ENCODE measurements at regions not wholly inside any gene's neighbourhood (a gene's known extent, or its start where the extent isn't known, plus 50 kb on each side); places are given as distances from the start of the nearest gene placed in this dataset.
"Not testable (repeated sequence)": the region's sequence is repeated elsewhere in the genome, so short reads cannot be mapped to it uniquely, and the experiment has no call there.

DNA sequence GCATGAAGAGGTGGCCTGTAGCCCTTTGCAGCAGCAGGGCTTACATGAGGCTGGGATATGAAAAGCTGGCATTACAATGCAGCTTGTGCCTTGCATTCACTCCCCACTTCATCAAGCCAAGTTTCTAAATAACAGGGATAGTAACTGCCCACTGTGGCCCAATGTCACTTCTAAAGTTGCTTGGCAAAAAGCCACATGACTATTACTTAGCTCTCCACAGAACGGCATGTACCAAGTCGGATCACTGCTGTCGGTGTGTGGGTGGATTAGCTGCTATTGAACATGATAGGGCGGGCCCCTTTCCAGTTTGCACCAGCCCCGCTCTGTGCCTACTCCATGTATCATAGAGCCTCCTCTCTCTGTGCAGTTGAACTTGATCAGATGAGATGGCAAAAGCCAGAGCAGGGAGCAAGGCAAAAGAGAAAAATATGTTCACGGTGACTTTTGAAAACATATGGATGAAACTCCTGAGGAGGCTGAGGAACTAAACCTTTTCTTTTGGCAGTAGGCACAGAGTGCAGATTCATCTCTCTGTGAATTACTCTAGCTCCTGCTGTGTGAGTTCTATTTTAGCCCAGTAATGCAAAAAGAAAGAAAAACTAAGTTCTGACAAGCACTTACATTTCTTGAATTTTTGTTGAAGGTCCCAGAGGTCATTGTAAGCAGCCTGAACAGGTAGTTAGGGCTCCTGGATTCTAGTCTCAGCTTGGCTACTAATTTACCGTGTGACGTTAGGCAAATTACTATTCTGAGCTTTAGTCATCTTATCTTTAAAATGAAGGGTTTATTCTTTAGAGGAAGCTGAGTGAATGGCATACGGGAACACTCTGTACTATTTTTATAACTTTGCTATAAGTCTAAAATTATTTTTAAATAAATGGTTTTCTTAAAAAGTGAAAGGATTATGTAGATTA, 125.6 kb upstream of the NBPF9 start:
- not testable (repeated sequence) for DNase-seq (ENCODE audit: low read depth, low spot score)

DNA sequence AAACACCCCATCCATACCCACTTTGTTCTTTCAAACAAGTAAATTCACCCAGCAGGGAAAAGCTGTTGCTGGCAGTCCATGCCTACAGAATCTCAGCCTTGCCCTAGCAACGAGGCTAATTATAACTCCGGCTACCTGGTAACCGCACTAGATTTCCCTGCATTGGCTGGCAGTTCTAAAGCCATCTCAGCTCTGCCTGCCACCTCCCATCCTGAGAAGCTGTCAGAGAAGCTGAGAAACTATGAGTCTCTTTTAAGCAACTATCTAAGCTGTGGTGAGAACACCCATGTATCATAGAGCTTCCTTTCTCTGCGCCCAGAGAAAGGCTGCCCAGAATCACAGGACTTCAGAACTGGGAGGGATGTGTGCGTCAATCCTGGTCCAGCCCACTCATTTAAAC, 126.5 kb upstream of the NBPF9 start:
- DNase-seq (ENCODE audit: low read depth, low spot score), result not testable (repeated sequence)

DNA sequence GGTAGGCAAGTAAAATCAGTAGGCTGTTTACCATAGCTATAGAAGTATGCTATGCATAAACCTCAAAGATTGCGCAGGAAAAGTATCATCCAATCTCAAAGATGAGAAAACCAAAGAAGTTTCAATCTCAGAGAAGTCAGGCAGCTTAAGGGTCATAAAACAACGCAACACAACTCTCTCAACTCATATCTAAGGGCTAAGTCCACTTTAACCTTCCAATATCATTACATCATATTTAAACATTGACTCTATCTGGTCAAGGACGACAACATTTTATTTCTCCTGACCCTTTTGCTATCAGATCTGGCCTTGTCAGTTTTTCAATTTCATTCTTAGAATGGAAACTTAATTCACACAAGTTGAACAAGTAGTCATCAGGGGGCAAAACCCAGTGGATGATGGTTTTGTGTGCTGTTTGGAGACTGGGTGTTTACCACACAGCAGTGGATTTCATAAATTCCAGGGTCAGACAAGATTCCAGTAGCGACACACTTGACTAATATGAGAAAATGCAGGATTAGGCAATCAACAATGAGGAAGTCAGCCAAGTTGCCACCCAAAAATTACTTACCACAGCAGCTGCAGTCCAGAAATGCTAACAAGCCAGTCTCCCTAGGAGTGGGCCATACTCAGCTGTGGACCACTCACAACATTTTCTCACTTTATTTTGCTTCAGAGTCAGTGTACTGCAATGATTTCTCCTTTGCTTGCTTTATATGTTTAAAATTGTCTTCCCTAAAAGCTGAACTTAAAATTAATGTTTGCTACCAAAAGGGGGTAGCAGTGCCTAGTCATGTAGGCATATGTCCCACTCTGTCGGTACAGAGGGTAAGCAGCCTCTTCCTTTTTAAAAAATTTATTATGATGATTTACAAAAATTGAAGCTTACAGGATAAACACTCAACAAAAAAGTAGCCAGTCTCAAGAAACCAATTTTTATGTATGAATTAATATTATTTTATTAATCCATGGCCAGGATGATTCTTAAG, 131.9 kb upstream of the NBPF9 start:
- DNase-seq (ENCODE audit: low read depth, low spot score), result not testable (repeated sequence)

DNA sequence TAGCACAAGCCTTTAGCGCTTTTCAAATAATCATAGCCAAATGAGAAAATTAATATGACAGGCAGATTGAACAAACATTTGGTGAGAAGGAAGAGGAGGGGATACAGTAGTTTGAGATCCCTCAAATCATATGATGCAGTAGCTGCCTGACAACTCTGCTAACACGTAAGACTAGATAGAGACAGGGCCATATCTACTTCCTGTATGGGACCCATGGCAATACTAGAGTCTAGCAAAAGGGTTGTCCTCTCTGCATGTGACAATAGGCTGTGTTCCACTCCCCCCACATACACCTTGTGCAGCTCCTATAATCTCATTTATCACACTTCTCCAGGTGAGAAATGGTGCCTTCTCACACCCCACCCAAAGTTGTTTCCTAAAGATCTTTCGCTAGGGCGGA, 134.2 kb upstream of the NBPF9 start:
- DNase-seq (ENCODE audit: low read depth, low spot score), result not testable (repeated sequence)

DNA sequence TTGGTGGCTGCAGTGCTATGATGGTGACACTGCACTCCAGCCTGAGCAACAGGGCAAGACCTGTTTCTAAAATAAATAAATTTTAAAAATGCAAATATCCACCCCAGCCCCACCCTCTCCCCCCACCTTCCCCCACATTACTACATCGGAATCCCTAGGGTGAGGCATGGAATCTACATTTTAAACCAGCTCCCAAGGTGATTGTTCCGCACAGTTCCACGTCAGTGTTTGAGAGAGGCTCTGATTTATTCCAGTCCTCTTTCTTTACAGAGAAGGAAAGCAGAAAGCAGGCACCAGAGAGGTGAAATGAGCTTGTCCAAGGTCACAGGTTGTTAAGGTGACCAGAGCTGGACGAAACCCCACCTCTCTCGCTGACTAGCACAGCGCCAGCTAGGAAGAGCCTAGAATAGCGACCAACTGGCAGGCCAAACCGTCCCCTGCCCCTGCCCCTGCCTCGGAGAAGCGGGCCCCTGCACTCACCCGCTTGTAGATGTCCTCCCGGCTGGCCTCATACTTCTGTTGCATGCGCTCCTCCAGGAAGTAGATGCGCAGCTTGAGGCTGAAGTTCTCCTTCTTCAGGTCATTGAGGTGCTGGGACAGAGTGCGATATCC, 136.7 kb upstream of the NBPF9 start:
- DNase-seq (ENCODE audit: low read depth, low spot score), result not testable (repeated sequence)

DNA sequence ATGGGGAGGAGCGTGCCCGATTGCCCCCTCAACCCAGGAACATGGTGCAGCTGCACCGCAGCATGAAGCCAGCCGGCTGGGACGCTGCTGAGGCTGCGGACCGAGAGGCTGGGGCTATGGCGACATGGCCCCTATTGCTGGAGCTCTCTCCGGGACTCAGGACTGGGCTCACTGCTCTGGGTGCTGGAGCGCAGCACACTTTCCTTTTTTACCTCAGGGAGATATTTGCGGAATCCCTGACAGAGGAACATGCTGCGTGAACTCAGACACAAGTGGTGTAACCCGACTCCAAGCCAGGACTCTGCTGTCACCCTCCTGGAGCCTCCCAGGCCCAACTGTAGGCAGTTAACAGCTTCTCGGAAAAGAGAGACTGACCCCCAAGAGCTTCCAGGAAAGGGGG, 137.2 kb upstream of the NBPF9 start:
- not testable (repeated sequence) for DNase-seq (ENCODE audit: low read depth, low spot score)

DNA sequence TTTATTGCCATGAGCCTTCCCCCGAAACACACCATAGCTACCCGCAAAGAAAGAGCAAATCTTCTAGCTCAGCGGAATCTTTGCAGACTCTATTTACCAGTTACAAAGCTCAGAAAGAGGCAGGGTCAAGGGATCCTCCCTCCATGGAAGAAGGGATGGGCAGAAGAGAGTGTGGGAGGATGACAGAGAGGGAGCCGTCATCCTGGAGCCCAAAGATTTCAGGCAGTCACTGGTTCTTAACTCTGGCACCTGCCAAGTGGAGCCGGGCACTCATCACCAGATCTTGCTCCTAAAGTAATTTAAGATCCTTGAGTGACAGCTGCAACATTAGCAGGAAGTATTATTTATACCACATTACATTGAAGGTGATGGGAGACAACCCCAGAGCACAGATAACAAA, 137.9 kb upstream of the NBPF9 start:
- not testable (repeated sequence) for DNase-seq (ENCODE audit: low read depth, low spot score)

DNA sequence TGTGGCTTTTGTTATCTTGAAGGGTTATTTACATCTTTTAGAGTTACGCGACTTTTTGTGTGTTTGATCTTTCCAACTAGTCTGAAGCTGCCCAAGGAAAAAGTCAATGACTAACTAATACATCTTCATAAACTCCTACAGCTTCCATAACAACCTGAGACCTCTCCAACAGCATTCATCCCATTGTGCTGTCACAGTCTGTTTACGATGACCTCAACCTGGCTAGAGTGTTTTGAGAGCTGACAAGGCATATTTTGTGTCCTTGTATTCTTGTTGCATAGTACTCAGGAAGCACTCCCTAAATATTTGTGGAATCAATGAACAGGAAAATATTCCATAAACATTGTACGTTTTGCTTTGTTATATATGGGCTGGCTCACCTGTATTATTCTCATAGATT, 140.2 kb upstream of the NBPF9 start:
- DNase-seq (ENCODE audit: low read depth, low spot score), result not testable (repeated sequence)

DNA sequence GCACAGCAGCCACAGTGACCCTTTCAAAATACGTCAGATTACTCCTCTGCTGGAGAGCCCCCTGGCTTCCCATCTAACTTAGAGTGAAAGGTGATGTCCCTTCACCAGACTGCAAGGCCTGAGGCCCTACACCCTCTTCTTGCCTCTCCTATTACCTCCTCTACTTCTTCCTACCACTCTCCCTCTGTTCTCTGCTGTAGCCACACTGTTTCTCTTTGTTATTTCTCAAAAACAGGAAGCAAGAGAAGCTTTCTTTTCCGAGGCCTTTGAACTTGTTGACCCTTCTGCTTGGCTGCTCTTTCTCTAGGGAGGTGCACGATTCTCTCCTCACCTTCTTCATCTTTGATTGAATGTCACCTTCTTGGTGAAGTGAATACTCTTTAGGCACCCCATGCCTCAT, 141.3 kb upstream of the NBPF9 start:
- not testable (repeated sequence) for DNase-seq (ENCODE audit: low read depth, low spot score)

DNA sequence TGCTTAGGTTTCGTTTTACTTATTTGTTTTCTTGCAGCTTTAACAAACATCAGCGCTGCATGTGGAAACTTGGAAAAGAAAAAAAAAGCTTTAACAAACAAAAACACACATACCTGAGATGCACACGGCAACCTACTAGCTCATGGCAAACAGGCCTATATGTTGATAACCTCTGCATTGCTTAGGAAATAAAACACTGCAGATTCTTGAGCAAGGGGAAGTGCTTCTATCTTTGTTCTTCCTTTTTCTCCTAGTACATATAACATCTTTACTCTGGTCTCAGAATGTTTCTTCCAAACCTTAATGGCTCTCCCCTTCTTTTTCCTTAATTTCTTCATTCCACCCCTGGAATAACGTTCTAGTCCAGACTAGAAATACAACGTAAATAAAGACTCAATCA, 142.9 kb upstream of the NBPF9 start:
- not testable (repeated sequence) for DNase-seq (ENCODE audit: low read depth, low spot score)

DNA sequence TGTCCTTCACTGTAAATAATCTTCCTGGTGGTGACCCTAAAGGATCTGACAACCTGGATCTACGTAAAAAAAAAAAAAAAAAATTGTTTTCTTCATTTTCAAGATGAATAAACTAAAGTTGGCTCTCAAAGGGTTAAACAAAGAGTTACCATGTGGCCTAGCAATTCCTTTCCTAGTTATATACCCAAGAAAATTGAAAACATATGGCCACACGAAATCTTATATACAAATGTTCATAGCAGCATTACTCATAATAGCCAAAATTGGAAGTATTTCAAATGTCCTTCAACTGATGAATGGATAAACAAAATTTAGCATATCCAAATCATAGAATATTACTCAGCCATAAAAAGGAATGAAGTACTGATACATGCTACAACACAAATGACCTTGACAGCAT, 145.3 kb upstream of the NBPF9 start:
- DNase-seq (ENCODE audit: low read depth, low spot score), result not testable (repeated sequence)

DNA sequence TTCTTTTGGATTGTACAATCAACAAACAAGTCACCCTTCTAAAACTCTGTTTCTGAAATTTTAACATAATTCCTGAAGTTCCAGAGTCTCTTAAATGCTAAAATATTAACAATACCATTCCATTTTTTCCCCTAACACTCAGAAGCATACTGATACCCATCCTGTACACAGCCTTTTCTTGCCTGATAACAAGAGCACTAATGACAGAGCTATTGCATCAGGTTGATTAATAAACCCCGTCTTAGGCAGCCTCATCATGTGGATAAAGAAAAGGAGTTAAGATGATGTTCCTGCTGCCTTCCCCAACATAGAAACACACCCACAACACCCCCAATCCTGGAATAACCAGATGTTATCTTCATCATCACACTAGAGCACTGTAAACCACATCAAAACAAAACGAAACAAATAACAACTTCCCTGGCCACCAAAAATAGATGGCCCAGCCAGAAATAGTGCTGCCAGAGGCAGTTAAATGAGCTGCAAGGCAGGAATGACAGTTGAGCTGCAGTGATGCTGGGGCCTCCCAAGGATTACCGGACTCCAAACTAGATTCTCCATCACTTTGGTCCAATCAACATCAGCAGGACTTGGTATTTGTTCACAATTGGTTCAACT, 146.6 kb upstream of the NBPF9 start:
- DNase-seq (ENCODE audit: low read depth, low spot score), result not testable (repeated sequence)

DNA sequence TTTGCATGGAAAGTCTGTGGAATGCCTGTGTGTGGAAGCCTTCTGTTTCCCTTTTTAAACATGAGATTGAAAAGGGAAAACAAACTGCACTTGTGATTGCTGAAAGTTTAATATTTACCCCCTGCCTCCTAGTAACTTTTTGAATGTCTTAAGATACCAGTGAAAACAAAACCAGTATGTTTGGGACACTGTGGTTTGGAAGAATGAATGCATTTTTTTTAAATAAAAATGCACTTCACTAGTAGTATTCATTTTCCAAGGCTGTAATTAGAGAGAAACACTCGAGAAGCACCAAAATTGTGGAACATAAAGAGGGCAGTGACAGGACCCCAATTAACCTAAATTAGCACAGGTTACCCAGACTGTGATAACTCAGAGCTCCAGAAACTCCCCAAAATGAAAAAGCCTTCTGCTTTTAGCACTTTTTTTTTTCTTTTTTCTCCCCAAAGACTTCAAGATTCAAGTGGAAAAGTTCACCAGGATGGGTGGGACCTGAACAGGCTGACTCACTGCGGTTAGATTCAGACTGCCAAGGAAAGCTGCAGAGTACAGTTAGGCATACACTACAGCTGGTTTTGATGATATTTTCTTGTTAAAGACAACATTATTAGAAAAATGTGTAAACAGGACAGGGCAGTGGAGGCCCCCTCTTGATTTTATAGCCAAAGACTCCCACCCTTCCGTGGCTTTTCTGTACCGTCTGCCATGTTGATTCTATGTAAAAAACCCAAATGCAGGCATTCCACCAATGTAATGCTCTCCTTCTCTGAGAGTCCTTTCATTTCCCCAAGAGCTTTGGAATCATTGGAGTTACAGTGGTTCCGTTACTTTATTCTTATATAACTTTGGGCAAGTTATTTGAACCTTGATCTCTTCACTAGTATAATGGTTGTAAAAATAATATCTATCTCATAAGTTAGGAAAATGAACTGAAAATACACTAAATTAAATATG, 151.8 kb upstream of the NBPF9 start:
- DNase-seq (ENCODE audit: low read depth, low spot score), result not testable (repeated sequence)

DNA sequence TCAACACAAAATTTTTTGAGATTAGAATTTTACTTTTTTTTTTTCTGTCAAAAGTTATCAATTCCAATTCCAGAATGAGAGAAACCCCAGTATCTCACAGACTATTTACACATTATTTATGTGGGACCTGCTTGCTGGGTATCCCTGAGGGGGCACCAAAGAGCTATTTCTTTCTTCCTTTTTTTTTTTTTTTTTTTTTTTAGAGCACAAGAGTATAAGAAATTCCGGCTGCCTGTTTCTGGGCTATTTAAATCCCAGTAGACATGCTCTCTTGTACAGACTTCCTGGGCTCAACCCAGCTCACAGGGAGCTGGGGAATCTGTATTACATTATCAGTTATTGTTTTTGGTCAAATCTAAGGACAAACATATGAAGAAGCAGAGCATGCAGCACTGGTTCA, 156.9 kb upstream of the NBPF9 start:
- not testable (repeated sequence) for DNase-seq (ENCODE audit: low read depth, low spot score)

DNA sequence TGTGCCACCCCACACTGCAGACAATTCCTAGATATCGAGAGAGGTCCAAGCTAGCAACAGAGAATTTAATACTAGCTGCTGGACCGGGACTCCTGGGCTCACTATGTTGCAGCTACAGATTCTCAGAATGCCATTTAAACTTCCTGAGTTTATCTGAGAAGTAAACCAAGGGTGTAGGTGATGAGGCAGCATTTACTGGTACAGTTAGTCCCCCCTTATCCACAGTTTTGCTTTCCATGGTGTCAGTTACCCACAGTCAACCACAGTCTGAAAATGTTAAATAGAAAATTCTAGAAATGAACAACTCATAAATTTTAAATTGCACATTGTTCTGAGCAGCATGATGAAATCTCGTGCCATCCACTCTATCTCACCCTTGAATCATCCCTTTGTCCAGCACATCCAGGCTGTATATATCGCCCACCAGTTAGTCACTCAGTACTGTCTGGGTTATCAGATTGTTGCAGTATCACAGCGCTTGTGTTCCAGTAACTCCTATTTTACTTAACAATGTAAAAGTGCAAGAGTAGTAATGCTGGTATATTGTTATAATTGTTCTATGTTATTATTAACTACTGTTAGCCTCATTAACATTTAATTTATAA, 157.5 kb upstream of the NBPF9 start:
- not testable (repeated sequence) for DNase-seq (ENCODE audit: low read depth, low spot score)

DNA sequence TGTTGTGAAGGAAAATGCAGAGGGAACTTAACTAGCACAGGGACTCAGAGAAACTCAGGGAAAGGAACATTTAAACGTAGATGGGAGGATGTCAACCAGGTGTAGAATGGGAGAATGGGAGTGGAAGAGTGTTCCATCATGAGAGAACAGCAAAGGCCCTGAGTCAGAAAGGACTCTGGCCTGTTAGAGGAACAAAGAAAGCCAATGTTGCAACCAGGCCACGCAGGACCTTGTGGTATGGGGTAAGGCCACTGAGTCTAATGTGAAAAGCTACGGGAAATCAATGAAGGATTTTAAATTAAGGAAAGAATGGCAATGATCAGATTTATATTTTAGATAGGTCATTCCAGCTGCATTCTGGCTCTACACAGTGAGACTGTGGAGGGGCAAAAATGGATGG, 163.9 kb upstream of the NBPF9 start:
- not testable (repeated sequence) for DNase-seq (ENCODE audit: low read depth, low spot score)

DNA sequence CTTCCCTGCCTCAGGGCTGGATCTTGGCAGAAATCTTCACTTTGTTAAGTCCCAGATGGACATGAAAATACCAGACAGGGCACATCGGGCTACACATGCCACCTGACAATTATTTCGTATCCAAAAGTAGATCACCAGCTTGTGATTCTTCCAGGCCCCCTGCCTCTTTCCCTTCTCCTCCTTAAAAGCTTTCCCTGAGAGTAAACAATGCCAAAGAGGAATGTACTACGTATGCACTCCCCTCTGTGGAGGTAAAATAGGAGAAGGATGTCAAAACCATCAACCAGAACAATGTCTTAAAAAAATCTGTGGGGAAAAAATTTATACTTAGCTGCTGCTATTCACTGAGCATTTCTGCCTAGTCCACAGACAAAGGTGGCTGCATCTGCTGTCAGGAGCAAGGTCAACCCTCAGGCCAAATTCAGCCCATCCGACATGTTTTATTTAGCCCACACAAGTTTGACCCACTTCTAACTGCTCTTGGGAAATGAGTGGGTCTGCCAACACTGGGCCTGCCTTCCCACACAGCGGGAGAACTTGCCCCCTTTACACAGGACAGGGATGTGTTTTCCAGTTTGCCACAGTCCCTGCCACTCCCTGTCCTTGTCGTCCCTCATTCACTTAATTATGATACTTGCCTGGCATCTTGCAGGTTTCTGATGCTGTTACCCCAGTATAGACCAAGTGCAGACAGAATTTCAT, 165.8 kb upstream of the NBPF9 start:
- DNase-seq (ENCODE audit: low read depth, low spot score), result not testable (repeated sequence)

DNA sequence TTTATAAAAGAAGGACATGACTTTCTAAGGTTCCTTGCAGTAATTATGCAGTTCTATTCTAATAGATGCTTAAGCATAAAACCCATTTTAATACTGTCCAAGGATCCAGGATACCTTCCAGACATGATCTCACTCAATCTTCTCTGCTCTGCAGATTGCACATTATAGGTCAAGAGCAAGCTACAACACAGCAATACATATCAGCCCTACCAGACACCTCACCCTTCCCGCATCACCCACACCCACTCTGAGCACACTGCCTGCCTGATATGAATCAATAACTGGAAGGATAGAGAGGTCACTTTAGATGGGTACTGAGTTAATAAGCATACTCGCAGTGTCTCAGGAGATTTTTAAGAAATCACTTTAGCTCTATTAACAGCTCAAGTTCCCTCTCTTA, 166.5 kb upstream of the NBPF9 start:
- not testable (repeated sequence) for DNase-seq (ENCODE audit: low read depth, low spot score)

DNA sequence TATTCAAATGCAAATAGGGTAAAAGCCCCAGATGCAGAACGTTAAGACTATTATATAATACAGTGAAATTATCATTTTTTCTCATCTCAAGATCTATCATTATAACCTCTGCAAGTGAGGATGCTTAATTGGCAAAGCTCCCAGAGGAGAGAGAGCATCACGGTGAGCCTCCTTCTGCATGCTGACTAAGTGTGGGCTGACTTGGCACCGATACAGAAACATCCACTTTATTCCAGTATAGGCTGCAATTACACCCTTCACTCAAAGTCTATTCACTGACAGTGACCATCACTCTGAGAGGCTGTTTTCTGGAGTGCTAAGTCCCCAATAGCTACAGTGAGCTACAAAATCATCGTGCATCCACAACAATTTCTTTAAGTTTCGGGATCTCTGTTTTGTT, 171.1 kb upstream of the NBPF9 start:
- DNase-seq (ENCODE audit: low read depth, low spot score), result not testable (repeated sequence)
